GM19238 (cell line): ENCODE measurements at regions not wholly inside any gene's neighbourhood (a gene's known extent, or its start where the extent isn't known, plus 50 kb on each side); places are given as distances from the start of the nearest gene placed in this dataset.

ENCODE experiments used
- DNase-seq: peaks from one replicate; pipeline ENCODE4 v3.0.0; 2011; ENCODE audit warnings: low spot score; ENCODE audit not compliant: insufficient read length

- no peak for DNase-seq
These were observed 327.0 kb downstream of the BCL11B start for GRCh38 chr14:98944989-98945388.

GRCh38 chr14:98945611-98946570 is 326.1 kb downstream of the BCL11B start:
- no peak for DNase-seq

- DNase-seq, result no peak
These were observed 325.1 kb downstream of the BCL11B start for GRCh38 chr14:98946940-98947339.

- DNase-seq, result no peak
These were observed 323.9 kb downstream of the BCL11B start for GRCh38 chr14:98947911-98948595.

GRCh38 chr14:98949051-98949450 is 322.9 kb downstream of the BCL11B start:
- no peak for DNase-seq

- no peak for DNase-seq
These were observed 322.4 kb downstream of the BCL11B start for GRCh38 chr14:98949481-98950135.

GRCh38 chr14:98950353-98950895 is 321.6 kb downstream of the BCL11B start:
- DNase-seq, result no peak

- no peak for DNase-seq
These were observed 321.0 kb downstream of the BCL11B start for GRCh38 chr14:98951031-98951430.

- no peak for DNase-seq
These were observed 320.4 kb downstream of the BCL11B start for GRCh38 chr14:98951521-98952152.

- DNase-seq, result no peak
These were observed 319.2 kb downstream of the BCL11B start for GRCh38 chr14:98952593-98953350.

GRCh38 chr14:98953551-98954348 is 318.2 kb downstream of the BCL11B start:
- no peak for DNase-seq

- DNase-seq, result no peak
These were observed 317.5 kb downstream of the BCL11B start for GRCh38 chr14:98954349-98955000.

GRCh38 chr14:98955036-98955740 is 316.8 kb downstream of the BCL11B start:
- no peak for DNase-seq

- no peak for DNase-seq
These were observed 316.3 kb downstream of the BCL11B start for GRCh38 chr14:98955741-98956070.

- DNase-seq, result no peak
These were observed 315.8 kb downstream of the BCL11B start for GRCh38 chr14:98956181-98956580.

- DNase-seq, result no peak
These were observed 315.3 kb downstream of the BCL11B start for GRCh38 chr14:98956661-98957060.

- DNase-seq, result no peak
These were observed 314.6 kb downstream of the BCL11B start for GRCh38 chr14:98957211-98958047.
